ENCODE measurements at regions not wholly inside any gene's neighbourhood (a gene's known extent, or its start where the extent isn't known, plus 50 kb on each side); places are given as distances from the start of the nearest gene placed in this dataset.

- TF ChIP-seq TAF1 (IDR thresholded peaks at IDR 0.05; ENCODE audit: low read depth, low read length) (no peak), POLR2A (IDR thresholded peaks at IDR 0.05; ENCODE audit: low read depth, low read length) (no peak), POLR2AphosphoS5 (IDR thresholded peaks at IDR 0.05; ENCODE audit: low read depth, low read length) (no peak), SPI1 (IDR thresholded peaks at IDR 0.05; ENCODE audit: low read depth, low read length) (no peak), PAX5 (IDR thresholded peaks at IDR 0.05; ENCODE audit: insufficient read depth, low read length, severe bottlenecking) (no peak)
Measured at GRCh38 chr10:20977300-20977699, 80.2 kb upstream of the NEBL start.

All from GM12891 (cell line).